ENCODE measurements at regions not wholly inside any gene's neighbourhood (a gene's known extent, or its start where the extent isn't known, plus 50 kb on each side); places are given as distances from the start of the nearest gene placed in this dataset.

- TF ChIP-seq CTCF (IDR thresholded peaks at IDR 0.05) = no peak
- no peak for TF ChIP-seq POLR2A (IDR thresholded peaks at IDR 0.05)
These were observed 200.8 kb upstream of the SLCO3A1 start for GRCh38 chr15:91652610-91653207.

Data from heart left ventricle (tissue), 13 donors.